ENCODE measurements at regions not wholly inside any gene's neighbourhood (a gene's known extent, or its start where the extent isn't known, plus 50 kb on each side); places are given as distances from the start of the nearest gene placed in this dataset.

DNA sequence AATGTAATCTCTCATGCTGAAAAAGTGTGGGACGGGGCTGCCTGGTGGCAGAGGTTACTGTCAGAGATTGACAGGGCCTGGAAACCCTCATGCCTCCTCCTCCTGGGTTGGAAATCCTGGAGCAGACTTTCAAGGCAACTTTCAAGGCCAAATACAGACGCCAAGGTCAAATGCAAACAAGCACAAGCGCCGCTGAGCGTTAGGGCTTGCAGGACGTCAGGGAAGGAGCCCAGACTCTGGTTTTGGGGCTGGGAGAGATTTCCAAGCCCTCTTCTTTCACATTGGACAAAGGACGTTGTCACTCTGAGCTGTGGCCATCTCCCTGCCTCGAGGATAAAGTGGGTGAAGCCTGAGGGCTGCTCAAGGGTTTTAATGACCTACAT, 120.1 kb downstream of the TWIST2 start:
- TF ChIP-seq, protein P1, sequence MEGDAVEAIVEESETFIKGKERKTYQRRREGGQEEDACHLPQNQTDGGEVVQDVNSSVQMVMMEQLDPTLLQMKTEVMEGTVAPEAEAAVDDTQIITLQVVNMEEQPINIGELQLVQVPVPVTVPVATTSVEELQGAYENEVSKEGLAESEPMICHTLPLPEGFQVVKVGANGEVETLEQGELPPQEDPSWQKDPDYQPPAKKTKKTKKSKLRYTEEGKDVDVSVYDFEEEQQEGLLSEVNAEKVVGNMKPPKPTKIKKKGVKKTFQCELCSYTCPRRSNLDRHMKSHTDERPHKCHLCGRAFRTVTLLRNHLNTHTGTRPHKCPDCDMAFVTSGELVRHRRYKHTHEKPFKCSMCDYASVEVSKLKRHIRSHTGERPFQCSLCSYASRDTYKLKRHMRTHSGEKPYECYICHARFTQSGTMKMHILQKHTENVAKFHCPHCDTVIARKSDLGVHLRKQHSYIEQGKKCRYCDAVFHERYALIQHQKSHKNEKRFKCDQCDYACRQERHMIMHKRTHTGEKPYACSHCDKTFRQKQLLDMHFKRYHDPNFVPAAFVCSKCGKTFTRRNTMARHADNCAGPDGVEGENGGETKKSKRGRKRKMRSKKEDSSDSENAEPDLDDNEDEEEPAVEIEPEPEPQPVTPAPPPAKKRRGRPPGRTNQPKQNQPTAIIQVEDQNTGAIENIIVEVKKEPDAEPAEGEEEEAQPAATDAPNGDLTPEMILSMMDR (IDR thresholded peaks at IDR 0.05; ENCODE audit: low read depth, low read length), result no peak
- no peak for DNase-seq (ENCODE audit: extremely low read depth, low read depth)

DNA sequence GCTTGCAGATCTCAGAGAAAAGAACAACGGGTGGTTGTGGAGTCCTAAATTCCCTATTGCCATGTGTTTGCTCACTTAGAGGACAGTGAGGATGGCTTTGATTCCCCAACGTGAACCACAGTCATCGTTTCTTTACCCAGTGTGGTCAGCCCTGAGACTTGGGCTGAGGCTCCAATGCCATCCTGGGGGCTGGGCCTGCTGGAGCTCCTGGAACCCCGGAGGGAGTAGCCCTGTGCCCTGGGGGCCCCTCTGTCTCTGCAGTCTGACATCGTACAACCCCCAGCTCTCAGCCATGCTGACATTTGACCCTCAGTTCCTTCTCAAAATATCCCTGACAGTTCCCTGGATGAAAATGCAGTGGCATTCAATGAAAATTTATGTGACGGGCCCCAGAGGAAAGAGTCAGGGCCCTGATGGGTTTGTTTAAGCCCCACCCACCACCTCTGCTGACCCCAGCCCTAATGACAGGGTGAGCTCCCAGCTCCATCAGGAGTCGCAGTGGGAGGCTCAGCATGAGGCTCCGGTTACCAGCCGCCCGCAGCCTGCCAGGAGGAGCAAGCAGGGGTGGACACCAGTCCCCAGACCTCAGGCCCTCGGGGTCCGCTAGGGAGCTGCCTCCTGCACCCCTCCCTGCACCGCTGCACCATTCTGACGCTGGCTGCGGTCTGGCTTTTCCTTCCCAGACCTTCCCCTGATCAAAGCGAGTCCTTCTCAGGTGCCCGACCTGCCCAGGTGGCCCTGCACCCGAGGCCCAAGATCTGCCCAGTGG, 120.9 kb downstream of the TWIST2 start:
- DNase-seq (ENCODE audit: extremely low read depth, low read depth), result no peak
- TF ChIP-seq, protein P1 (IDR thresholded peaks at IDR 0.05; ENCODE audit: low read depth, low read length), result no peak

DNA sequence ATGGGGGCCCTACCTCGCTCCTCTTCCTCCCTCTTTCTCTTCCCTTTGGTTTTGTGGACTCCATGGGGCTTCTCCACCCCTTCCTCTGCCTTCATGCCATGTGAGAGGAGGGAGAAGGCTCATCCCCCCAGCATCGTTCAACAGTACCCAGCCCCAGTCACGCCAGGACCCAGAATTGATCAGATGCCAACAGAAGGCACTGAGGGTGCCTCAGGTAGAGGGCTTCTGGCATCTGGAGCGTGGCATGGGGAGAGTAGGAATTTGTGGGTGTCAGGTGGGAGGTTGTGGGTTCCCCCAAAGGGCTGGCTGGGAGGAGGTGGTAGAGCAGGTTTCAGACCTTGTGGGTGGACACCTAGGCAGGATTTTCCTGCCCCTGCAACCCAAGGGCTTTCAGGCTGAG, 122.0 kb downstream of the TWIST2 start:
- TF ChIP-seq, protein P1 (IDR thresholded peaks at IDR 0.05; ENCODE audit: low read depth, low read length), result no peak
- DNase-seq (ENCODE audit: extremely low read depth, low read depth), result no peak

- no peak for DNase-seq (ENCODE audit: extremely low read depth, low read depth)
- TF ChIP-seq, protein P1 (IDR thresholded peaks at IDR 0.05; ENCODE audit: low read depth, low read length), result peak; percentile 100
Measured at GRCh38 chr2:238970553-238971081, 122.7 kb downstream of the TWIST2 start.

DNA sequence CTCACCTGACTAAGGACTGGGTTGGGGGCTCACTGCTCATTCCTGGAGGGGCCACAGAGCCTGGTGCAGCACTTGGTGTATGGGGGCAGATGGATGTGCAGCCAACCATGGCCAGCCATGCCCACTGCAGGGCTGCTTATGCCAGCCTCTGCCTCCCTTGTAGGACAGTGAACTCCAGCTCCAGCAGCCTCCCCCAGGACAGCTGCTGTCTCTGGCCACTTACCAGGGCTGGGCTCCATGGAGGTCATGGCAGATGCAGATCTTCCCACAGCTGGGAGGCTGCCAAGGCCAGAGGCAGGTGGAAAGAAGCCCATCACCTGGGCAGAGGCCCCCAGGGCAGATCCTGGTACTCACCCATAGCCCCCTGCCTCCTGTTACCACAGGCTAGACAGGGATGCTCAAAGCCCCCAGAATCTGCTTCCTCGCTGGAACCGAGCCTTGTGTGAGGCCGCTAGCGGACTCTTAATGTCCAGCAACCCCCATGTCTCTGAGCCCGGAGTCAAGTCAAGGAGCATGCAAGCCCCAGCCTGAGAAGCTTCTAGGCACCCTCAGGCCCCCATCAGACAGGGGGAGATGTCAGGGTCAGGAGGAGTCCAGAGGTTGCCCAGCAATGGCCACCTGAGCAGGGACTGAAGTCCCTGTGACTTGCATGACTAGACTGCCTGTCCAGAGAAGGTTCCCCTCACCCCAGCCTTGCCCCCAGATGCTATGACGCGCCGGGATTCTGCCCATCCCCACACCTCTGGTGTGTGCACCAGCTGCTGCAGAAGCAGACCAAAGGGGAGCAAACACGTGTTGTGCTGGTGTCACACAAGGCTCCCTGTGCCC, 123.6 kb downstream of the TWIST2 start:
- TF ChIP-seq, protein P1 (IDR thresholded peaks at IDR 0.05; ENCODE audit: low read depth, low read length), result no peak
- DNase-seq (ENCODE audit: extremely low read depth, low read depth), result no peak

GRCh38 chr2:238972146-238972445, 124.2 kb downstream of the TWIST2 start:
- TF ChIP-seq, protein P1 (IDR thresholded peaks at IDR 0.05; ENCODE audit: low read depth, low read length), result no peak
- DNase-seq (ENCODE audit: extremely low read depth, low read depth), result no peak

Data from AG09319 (cell line).